ENCODE measurements at regions not wholly inside any gene's neighbourhood (a gene's known extent, or its start where the extent isn't known, plus 50 kb on each side); places are given as distances from the start of the nearest gene placed in this dataset.
"Not testable (repeated sequence)": the region's sequence is repeated elsewhere in the genome, so short reads cannot be mapped to it uniquely, and the experiment has no call there.

DNA sequence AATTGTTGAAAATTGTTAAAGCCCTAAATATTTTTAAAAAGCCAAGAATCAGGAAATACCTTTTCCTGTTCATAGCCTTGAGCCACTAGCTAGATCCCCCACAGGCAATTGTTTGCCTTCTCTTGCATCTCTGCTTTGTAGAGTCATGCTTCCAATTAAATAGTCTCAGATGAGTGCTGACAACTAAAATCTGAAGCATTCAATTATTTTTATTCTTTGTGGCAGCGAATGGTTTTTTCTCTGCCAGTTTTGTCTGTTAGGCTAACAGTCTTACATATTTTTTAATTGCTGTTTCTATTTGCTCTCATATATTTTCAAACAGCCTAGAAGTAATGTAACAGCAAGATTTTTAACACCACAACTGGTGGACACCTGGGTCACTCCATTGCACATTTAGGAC is 277.1 kb upstream of the GBE1 start:
- intact Hi-C loops (cut with micrococcal nuclease): no loop called here

DNA sequence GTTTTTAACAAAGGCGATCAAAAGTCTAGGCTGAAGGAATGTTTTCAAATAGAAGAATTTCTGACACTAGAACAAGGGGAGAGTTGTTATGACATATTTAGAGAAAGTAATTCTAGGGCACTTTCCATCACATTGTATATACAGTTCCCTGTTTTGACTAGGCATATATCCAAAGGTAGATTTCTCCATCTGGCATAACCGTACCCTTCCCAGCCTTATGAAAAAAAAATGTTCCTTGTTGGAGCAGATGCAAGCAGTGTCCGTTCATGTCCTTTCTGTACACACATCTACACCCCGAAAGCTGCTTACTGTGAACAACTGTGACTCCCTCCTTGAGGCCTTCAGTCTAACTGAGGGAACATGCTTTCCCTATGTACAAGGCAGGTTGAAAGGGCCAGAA is 271.7 kb upstream of the GBE1 start:
- intact Hi-C loops (cut with micrococcal nuclease): no loop called here

DNA sequence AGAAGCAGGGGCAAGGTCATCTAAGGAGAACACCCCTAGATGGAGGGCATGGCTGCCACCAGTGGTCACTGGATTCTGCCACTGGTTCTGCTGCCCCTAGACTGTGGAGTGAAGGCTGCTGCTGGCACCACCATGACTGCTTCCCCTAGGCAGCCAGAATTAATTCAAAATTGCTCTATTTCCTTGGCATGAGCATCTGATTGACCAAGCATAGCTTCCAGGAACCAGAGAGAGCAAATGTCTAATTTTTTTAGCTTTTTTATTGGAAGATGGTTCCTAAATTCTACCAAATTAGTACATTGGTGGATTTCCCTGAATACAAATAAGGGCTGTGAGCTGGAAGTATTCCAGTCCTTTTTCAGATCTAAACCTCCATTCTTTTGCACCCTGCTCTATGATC is 270.2 kb upstream of the GBE1 start:
- intact Hi-C loops (cut with micrococcal nuclease): no loop called here

DNA sequence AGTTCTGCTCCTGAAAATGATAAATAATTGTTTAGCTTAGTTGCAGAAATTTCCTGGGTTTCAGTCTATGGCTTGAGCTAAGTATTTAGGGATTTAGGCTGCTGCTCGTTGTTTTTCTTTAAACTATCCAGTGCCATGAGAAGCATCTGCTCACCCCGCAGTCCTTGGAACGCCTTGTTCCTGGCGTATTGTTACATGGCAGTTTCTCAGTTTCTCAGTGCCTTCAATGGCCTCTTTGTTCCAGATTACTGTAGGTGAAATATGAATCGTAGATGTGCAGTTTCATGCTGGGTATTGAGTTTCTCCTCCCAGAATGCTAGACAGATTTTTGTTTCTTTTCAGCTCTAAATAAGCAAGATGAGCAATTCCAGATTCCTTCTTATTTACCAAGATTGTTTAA is 269.5 kb upstream of the GBE1 start:
- intact Hi-C loops (cut with micrococcal nuclease): no loop called here

DNA sequence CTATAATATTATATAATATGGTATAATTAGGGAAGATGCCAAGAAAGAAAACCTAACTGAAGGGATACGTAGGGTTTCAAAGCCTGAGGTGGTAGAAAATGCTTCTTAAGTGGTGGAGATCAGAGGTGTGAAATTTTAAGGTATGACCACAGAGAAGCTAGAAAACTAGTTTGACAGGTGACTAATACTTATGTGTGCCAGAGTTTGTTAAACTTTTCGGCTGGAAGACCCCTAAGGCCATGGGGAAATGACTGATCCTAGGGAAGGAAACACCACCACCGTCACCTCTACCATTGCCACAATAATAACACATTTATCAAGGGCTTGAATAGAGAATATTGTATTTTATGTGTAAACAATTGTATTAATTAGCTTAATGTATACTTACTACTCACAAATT is 261.4 kb upstream of the GBE1 start:
- intact Hi-C loops (cut with micrococcal nuclease): no loop called here

DNA sequence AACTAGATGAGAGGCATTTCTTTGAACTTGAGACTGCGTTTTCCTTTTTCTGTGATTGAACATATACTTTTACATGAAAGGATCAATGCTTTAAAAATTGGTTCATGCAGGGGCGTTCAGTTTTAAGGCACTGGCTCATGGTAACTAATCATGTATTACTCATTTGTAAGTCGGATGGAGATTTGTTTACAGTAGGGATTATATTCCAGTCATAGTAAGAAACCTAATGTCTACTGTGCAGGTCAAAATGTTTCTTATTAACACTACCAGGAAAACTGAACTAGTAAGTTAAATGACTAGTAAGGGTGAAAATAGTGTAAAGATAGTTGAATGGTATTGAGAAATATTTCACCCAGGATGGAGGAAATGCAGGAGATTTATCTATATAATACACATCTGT is 258.8 kb upstream of the GBE1 start:
- intact Hi-C loops (cut with micrococcal nuclease): no loop called here

DNA sequence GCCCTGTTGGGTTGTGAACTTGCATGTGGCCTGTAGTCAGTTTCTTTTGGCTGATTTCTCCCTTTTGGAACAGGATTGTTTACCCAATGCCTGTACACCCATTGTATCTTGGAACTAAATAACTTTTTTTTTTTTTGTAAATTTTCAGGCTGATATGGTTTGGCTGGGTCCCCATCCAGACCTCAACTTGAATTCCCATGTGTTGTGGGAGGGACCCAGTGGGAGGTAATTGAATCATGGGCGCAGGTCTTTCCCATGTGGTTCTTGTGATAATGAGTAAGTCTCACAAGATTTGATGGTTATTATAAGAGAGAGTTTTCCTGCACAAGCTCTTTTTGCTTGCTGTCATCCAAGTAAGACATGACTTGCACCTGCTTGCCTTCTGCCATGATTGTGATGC is 253.8 kb upstream of the GBE1 start:
- intact Hi-C loops (cut with micrococcal nuclease): no loop called here

DNA sequence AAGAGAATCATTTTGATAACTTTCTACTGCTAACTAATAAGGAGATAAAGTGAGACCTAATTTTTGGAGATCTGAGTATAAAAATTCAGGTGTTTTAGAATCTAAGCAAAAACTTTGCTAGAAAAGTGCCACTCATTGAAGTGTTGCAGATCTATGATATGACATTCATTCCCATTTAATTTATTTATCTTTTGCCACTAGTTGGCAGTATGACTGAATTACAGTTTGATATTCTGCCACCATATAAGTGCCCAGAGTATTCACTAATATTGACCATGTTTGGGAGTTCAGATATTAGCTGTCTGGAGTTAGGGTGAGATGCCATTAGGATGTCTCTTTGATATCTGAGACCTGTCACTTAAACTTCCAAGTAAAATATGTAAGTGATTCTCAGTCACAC is 251.3 kb upstream of the GBE1 start:
- intact Hi-C loops (cut with micrococcal nuclease): no loop called here

DNA sequence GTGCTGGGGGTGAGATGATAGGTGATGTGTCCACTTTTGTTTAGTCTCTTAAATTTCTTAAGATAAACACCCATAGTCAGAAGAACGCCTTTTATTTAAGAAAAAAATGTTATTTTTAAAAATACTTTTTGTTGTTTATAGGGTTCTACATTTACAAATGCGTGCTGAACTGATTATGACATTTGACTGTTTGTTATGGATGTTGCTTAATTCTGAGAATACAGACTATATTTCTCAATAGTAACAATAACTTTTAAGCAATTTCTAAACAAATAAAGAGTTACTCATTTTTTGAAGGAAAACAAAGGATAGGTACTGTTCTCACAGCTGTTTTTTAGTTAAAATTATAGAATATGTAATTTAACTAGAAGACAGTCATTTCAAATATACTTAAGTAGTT is 249.9 kb upstream of the GBE1 start:
- intact Hi-C loops (cut with micrococcal nuclease): no loop called here

DNA sequence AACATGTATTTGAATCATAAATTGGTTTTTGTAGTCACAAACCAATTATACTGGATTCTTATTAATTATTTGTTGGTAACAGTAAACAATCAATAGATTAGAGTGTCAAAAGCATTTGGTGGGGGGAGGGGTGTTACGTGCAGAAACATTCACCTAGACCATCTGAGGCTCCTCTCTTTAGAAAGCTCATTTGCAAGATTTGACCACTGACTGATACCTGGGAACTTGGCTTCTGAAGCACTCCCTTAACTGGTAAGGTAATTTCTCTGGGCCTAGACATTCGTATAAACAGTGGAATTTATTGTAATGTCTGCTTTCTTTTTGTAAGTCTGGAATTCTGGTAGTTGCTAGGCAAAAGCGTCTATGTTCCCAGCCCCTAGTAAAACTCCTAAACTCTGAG is 243.8 kb upstream of the GBE1 start:
- intact Hi-C loops (cut with micrococcal nuclease): no loop called here

DNA sequence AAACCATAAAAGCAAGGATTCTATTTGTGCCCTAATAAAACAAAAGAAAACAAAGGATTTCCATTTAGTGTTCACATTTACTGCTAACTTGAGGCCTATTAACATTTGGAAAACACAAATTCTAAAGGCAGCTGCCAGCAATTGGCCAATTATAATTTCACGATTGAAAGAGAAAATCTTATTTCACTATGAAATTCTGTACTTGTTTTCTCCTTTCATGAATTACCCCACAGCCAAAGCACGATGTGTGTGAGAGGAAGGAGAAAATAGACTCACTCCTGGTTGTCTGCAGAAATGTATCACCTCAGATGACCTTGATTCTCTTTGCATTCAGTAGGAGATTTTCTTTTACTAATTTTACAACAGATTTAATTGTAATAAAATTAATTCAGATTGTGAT is 242.8 kb upstream of the GBE1 start:
- intact Hi-C loops (cut with micrococcal nuclease): no loop called here

DNA sequence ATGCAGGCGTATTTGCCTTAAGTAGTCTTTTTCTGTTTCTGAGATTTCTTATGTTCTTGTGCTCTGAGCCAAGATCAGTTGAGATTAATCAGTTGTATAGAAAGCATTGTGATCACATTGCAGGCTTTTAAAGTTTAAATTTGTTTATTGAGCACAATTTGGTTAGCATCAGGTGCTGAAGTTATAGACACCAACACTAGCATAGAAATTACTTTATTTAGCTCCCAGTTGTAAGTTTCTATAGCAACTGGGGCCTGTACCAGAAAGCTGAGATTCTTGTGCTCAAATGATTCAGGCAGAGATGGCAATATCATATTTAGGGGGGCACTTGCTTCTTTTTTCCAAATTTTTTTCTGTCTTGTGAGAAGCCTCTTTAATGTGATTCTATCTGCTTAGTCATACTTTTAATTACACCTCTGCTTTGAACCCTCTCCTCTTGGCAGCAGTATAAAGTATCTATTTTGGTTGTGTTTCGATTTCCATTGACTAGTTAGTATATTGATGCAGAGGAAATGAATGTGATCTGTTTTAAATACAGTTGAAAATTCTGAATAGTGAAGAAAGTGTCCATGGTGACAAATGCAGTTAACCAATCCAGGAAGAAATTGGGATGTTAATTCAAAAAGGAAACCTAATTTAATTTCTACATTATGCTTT is 241.7 kb upstream of the GBE1 start:
- intact Hi-C loops (cut with micrococcal nuclease): no loop called here

DNA sequence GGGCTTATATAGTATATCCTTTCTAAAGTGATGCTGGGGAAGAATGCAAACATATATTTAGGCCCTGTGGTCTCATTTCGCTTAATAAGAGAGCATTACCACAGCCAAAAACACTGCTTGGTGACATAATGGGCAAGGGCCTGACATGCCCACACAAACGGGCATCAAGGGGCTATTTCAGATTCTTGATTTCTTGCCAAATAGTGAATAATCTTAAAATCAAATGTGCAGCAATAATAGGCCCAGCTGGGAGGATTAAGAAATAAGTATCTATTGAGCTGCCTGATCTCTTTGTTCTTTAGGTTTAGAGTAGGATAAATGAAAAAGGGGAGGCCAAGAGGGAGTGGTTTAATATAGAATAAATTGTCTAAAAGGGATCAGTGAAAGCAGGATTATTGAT is 241.0 kb upstream of the GBE1 start:
- intact Hi-C loops (cut with micrococcal nuclease): no loop called here

DNA sequence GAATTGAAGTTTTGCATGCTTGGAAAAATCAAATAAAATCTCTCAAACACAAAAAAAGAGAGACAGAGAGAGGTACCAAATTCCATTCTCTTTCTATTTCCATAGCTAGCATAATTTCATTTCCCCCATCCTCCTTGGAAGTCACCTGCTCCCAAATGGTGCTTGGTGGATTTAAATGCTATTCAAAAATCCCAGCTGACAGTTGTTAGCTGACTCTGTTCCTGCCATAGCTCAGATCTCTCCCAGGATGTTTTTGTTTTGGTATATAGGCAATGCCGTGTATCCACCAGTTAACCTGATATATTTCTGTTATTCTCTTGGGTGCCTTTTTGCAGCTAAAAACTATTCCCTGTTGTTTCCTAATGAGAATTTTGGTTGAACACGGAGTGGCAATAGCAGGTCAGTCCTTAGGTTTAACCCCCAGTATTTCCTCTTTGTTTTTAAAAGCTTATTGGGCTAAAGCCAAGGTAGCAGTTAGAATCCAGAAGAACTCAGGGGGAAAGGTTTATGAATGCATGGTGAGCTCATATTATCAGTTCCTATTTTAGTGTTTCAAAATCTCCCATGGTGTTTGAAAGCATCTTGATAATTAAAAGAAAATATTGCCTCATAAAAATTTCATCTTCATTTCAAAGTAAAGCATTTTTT is 240.0 kb upstream of the GBE1 start:
- intact Hi-C loops (cut with micrococcal nuclease): no loop called here

DNA sequence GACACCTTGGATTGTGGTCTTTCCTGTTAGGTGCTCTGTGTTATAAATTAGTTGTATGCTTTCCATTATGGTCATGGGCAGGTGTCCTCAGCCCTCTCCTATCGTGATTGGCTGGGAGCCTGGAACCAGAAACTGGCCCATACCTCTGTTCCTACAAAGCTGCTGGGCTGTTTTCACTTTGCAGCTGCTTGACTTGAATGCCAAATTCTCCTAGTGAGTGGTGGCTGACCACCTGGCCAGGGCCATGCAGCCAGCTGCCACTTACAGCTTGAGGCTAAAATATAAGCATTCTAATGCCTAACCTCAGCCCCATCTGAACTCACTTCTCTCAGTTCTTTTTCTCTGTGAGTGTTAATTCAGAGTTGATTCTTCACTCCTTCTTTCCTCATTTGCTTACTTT is 239.3 kb upstream of the GBE1 start:
- intact Hi-C loops (cut with micrococcal nuclease): no loop called here

DNA sequence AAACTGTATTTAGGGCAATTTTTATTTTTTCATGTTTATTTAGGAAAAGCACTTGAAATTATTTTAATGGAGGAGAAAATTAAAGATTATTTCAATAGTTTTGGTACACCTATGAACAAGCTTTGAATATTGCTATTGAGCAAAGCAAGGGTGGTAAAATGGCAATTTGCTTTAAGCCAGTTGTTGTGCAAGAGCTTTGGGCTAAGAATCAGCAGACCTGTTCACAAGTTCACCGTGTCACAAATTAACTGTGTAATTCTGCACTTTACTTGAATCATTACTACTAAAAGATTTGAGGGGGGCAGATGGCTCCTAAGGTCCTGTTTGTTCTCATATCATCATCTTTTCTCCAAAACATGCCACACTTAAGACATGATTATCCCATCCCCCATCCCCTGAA is 238.9 kb upstream of the GBE1 start:
- intact Hi-C loops (cut with micrococcal nuclease): no loop called here

DNA sequence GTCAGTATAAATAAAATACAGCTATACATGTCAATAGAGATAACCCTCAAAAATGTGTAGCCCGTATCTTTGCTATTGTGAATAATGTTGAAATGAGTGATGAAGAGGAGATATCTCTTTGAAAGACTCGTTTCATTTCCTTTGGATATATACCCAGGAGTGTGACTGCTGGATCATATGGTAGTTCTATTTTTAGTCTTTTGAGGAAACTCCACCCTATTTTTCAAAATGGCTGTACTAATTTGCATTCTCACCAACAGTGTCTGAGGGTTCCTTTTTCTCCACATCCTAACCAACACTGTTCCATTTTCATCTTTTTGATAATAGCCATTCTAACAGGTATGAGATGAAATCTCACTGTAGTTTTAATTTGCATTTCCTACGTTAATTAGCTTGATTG is 237.5 kb upstream of the GBE1 start:
- intact Hi-C loops (cut with micrococcal nuclease): no loop called here

DNA sequence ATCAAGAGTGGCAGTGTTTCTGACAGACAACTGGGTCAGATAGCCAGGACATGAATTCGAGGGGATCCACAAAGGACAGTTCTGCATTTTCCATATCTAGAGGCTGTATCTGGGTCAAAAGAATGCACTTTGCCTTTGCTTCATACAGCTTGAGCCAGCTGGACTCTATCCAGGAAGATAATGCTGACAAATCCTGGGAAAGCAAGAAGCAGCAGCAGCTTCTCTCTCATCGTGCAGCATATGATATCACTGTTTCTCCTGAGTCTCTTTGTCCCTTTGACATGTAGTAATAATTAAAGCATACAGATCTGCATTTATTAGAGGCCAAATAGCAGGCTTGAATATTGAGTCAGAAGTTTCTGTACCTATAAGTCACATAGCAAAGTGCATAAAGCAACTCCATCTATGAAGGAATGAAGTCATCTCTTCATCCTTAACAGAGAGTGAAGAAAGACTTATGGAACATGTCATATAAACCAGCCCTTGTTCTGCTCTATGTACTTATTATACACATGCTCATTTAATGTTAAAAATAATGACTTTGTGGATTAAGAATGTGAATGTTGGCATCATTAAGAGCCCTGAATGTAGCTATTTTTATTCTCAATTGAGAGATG is 236.8 kb upstream of the GBE1 start:
- intact Hi-C loops (cut with micrococcal nuclease): no loop called here

DNA sequence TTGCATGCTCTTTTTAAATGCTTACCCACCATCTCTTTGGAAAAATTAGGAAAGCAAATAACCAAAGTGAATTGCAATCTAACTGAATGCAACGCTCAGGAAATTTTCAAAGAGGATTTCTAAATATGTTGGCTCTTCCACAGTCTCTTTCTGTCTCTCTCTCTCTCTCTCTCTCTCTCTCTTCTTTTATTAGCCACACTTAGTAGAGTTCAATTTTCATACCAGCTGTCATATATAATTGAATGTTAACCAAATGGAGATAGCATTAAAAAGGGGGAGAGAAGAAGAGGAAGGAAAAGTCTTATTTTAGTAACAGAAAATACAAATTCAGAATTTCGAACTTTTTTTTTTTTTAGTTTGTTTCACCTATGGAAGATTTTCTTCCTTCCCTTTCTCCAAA is 235.9 kb upstream of the GBE1 start:
- intact Hi-C loops (cut with micrococcal nuclease): no loop called here

DNA sequence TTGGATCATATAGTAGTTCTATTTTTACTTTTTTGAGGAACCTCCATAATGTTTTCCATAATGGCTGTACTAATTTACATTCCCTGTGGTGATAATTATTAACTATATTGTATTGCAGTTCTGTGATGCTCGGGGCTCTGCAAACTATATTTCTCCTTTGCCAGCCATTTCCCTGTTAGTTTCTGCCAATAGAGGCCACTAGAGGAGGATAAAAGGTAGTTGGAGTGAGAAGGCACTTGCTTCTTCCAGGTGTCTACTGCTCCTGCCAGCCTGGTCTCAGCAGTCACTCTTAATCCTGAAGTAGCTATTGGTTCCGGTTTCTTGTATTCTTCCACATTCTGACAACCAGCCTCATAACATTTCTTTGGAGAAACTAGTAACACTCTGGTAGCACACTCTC is 233.9 kb upstream of the GBE1 start:
- intact Hi-C loops (cut with micrococcal nuclease): no loop called here

DNA sequence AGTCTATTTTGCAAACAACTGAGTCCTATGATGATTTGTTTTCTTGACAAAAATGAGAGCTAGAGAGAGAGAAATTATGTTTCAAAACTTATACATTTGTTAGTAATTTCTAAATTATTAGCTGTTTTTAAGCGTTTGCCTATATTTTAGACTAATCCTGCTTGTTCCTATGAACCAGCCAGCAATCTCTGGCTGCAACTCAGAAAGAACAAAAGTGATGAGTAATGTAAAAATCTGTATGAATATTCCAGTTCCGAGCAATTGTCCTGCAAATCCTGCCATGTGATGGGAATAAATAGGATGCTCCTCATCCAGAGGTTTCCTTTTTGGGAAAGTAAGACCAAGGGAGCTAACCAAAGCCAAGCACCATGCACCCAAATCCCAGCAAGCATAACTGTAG is 228.3 kb upstream of the GBE1 start:
- intact Hi-C loops (cut with micrococcal nuclease): no loop called here

DNA sequence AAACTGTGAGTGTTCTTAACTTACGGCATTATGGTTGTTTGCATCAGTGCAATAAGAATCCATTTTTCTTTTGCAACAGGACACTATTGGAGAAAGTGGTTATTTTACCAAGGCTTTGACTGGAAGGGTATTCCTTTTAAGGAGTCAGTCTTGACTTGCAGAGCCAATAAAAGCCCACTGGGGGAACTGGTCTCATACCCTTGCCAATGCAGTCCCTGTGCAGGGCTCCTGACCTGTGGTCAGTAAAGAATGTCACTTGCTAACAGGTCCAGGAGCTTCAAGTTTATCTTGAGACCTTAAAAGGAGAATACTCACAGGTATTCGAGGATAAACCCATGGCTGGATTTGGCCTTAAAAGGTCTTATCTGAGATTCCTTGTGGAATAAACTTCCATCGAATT is 227.8 kb upstream of the GBE1 start:
- intact Hi-C loops (cut with micrococcal nuclease): no loop called here

DNA sequence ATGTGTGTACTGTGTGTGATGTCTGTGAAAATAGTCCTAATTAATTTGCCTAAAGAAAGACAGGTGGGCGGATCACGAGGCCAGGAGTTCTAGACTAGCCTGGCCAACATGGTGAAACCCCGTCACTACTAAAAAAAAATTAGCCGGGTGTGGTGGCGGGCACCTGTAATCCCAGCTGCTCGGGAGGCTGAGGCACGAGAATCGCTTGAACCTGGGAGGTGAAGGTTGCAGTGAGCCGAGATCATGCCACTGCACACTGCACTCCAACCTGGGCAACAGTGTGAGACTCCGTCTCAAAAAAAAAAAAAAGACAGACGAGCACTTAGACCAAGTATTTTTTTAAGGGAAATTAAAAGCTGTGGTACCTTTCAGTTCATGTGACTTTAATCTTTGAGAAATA is 226.0 kb upstream of the GBE1 start:
- intact Hi-C loops (cut with micrococcal nuclease): not testable (repeated sequence)

Data from T-helper 2 cell treated with Interferon-gamma antibody and Interleukin-4, amounts not matched to agents 100 ng/mL and 5 ng/mL, for 36 hours (primary cell).